GM18909 (cell line): ENCODE measurements at regions not wholly inside any gene's neighbourhood (a gene's known extent, or its start where the extent isn't known, plus 50 kb on each side); places are given as distances from the start of the nearest gene placed in this dataset.

Experiments used
- ATAC-seq: cut with Tn5 transposase; IDR thresholded peaks from one replicate; pipeline ENCODE4 v1.9.1; 2021; ENCODE audit warnings: mild to moderate bottlenecking; ENCODE audit not compliant: unreplicated experiment, poor library complexity

DNA sequence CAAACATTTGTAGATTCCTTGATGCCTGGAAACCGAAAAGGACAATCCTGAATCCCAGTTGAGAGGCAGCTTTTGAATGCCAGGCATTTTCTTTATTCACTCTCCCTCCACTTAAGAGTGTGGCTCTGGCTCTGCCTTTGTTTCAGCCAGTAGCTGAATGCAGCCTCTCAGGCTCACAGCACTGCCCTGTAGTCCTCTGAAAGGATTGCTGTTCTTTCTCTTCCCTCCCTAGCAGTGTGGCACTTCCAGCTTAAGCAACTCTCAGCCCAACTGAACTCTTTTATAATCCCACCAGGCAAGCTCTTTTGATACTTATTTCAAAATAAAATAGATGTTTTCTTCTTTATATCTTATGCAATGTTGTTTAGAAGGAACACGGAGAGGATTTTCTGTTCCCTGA, 415.6 kb downstream of the GJA1 start:
- ATAC-seq, result no peak

DNA sequence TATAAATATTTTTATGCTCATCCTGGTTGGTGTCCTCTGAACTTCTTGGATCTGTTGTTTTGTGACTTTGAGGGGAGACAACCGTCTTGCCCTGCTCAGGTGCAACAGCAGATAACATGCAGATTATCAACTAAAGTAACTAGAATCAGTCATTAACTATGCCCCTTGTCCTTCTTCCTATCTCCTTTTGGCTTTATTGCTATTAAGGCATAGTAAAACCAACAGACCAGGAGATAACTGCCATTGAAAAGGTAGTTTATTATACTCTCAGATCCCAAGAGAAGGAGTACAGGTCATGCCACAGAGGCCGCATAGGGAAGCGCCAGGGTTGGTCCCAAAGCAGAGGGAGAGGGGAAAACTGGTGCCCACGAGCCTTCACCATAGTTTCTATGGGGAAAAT, 418.2 kb downstream of the GJA1 start:
- no peak for ATAC-seq

DNA sequence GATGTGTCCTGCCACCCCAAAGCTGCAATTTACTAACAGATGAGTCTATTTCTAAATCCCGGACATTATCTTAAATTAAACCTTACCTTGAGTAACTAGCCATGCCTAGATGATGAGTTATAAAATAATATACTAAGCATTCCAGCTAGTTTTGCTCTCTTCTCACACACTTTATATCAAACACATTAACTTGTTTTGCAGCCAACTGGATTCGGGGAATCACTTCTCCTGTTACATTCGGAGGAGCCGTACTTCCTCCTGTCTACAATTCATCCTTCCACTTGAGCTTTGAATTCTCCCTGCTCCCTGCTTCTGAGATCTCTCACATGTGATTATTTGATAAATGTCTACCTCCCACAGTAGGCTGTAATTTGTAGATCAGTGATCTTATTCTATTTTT, 420.1 kb downstream of the GJA1 start:
- no peak for ATAC-seq

DNA sequence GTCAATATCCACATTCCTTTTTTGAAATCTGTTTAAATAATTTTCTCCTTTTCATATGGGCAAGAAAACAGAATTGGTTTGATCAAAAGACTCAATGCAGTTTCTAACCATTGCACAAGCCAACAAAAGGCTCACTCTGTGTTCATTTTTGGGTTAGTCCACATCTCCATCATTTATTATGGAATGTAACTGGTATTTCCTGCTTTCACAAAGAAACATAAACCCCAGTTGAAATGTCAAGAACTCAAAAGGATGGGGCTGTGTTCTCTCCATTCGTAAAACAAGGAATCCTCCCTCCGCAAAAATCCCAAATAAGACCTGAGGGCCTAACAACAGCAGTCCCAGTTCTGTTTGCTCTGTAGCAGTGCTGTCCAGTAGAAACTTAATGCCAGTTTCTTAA, 420.9 kb downstream of the GJA1 start:
- no peak for ATAC-seq

DNA sequence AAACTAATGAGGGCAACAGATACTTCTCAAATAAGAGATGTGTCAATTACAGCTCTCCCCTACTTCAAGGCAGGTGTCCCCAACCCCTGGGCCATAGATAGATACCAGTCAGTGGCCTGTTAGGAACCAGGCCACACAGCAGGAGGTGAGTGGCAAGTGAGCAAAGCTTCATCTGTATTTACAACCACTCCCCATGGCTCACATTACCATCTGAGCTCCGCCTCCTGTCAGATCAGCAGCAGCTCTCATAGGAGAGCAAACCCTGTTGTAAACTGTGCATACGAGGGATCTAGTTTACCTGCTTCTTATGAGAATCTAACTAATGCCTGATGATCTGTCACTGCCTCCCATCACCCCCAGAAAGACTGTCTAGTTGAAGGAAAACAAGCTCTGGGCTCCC, 422.1 kb downstream of the GJA1 start:
- no peak for ATAC-seq

DNA sequence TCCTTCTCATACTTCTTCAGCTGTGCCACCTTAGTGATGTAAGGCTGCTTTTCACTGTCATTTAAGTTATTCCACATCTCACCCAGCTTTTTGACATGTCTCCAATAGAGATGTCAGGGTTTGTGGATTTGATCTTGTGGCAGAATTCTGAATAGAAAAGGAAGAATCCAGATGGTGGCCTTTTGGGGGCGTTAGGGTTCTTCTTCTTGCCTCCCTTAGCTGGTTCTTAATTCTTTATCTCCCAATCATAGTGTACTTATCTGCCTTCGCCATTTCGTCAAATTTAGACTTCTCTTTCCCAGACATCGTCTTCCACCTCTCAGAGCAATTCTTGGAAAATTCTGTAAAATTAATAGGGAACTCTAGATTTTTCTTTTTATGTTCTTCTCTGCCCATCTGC, 422.9 kb downstream of the GJA1 start:
- no peak for ATAC-seq

DNA sequence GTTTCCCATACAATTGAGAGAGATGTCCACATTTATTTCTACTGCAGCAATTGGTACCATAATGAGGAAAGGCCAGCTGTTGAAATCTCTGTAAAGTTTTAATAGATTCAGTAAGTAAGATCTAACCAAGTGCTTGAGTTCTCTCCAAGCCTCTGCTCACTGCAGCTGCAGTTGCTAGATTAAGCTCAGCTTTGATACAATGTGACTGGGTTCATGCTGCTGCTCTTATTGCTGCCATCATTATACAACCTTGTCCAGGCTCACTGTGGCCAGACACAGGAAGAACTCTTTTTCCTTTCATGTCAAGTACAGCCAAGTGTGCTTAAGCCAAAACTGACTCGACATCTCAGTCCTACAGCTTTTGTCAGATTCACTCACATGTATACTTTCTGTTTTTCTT, 423.5 kb downstream of the GJA1 start:
- no peak for ATAC-seq

DNA sequence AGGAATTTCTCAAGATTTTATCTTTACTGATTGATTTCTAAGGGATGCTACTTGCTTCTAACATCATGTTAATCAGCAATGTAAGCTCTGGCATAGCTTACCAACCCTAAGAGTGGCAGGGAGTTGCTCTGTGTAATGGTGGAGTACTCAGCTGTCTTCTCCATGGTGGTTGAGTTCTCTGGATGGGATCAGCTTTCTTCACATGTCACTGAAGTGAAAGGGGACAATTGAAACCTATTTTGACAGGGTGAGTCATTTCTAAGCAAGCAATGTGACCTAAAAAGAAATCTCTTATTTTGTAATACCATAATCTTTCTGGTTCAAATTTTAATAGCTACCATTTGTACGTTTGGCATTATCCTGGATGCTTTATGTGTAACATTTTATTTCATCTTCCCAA, 430.4 kb downstream of the GJA1 start:
- ATAC-seq, result no peak

DNA sequence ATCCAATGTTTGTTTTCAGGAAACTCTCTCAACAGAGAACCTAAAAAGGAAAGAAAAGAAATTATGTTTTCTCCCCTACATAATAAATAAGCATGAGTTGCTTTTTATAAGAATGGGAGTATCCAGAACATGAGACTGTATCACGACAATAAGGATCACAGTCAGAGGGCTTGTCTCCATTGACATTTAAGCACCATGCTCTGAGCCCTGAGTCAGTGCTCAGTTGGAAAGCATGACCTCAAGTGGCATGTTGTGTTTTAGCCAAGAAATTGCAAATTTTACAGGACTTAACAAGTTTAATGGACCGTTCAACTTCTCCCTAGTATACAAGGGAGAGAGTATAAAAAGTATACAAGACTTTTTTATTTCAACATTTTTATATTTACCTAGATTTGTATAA, 431.6 kb downstream of the GJA1 start:
- no peak for ATAC-seq

DNA sequence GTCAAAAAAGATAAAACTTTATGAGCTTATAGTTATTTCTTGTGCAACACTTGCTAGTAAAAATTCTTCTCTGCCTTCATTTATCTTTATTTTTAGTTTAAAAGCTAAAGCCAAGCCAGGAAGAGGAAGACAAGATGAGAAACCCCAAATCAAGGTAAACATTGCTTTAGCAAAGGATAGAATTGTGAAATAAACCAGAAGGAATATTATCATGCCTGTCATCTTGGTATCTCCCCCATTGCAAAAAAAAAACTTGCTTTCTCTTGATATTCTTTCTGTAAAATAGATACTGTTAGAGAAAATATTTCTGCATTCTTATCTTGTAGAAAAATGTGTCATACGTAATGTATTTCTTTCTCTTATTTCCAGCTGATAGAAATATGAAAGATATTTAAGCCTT, 432.8 kb downstream of the GJA1 start:
- no peak for ATAC-seq

DNA sequence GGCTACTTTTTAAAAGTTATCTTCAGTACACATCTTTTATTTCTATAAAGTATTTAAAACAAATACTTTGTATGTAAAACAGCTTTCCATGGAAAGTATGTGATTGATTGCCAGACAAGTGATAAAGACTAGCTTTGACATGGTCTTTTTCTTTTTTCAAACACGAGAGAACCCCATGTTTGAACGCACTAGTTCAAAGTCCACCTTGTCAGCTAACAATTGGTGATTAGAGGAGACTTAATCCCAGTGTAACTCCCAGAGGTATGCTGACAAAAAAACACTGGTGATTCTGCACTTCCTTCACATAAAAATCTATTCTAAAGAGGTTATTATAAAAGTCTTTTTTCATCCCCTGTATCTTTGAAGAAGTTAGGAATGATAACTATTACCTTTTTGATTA, 438.1 kb downstream of the GJA1 start:
- ATAC-seq, result no peak

DNA sequence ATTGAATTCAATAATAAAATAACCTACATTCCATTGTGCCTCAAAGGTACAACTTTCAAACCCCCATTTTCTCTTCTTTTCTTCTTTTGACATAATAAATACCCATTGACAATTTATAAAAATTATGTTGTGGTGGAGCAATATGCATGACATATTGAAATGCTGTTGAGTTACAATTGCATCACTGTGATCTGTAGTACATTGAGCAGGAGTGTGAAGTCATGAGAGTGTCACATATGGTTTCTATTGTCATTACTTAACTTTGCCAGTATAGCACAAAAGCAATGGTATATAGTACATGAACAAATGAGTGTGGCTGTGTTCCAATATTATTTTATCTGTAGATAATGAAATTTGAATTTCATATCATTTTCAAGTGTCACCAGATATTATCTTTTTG, 441.3 kb downstream of the GJA1 start:
- ATAC-seq, result no peak

DNA sequence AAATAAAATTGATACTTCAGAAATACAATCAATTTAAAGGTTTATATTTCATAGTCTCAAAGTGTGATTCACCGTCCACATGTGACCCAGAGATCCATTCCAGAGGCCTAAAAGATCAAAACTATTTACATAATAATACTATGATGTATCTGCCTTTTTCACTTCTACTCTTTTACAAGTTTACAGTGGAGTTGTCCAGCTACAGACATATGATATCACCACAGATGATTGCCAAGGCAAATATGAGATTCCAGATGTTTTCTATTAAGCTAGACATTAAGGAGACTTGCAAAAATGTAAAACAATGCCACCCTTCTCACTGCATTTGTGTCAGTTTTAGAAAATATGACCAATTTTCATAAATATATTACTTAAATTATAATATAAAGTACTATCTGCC, 443.7 kb downstream of the GJA1 start:
- ATAC-seq, result no peak

DNA sequence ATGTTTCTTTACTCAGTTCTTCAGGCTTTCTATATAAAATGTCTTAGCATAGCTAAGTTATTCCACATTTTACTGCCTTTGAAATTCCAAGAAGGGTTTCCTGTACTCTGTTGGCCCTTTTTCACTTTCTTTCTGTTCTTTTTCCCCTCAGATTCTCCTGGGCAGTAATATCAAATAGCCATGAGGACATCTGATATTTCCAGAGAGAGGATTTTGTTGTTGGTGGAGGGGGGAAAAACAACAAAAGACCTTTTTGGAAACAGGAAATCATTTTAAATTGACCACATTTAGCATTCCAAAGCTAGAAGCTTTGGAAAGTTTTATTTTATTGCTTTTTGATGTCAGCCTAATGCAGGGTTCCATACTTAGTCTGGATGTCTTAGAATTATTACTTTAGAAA, 445.4 kb downstream of the GJA1 start:
- ATAC-seq, result no peak

DNA sequence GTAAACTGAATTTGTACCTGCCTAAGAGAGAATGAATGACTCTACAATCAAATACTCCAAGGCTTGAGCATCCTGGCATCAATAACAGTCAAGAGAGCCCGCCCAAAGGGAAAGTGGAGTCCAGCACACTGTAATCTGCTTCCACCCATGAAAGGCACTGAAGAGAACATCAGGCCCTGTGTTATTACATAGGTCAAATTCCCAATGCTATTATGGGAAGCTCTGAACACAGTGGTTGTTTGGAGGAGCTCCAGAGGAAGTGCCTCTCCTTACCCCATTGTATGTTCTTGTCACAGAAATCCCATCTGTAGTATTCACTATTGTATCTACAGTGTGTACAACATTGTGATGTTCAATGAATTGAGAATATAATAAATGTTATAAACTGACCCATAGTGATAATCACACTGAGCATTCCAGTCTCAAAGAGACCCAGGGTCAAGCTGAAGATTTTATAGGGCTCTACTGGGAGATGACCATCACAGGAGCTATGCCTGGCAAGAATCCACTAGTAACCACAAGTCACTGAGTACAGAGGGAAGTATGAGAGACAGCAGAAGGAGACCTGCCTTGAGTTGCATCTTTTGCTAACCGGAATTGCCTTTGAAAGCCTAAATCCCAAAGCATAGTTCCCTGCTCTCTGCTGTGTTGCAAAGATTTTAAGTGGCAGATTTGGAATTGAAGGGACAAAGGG, 446.7 kb downstream of the GJA1 start:
- ATAC-seq, result no peak

DNA sequence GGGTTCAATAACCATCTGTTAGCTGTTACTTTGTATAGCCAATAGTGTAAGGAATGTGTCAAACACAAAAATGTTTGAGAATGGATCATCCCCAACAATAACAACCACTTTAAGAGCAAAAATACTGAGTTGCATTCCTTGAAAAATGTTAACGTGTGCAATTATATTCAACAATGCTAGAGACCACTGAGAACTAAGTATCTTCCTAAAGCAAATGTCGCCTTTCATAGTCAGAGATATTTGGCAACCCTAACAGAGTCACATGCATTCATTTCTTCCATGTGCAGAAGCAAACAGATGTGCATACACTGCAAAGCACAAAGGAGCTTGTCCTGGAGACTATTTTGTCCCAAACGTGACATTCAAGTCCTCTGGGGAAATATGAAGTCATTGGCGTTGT, 448.6 kb downstream of the GJA1 start:
- ATAC-seq, result no peak

DNA sequence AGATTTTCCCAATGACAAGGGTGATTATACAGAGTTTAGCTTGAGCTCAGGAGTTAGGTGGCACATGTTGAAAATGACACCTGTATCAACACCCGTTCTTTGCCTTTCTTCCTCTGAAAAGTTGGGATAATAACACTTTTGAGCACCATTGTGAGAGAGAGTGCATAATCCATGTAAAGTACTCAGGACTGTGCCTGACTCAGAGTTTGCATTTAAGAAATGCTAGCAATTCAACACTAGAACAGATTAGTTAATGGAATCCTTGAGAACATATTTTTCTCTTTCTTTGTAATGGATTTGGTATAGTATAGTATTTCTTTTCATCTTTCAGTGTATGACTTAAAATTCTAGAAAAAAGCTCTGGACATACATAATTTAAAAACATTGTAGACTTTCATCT, 449.2 kb downstream of the GJA1 start:
- ATAC-seq, result no peak

DNA sequence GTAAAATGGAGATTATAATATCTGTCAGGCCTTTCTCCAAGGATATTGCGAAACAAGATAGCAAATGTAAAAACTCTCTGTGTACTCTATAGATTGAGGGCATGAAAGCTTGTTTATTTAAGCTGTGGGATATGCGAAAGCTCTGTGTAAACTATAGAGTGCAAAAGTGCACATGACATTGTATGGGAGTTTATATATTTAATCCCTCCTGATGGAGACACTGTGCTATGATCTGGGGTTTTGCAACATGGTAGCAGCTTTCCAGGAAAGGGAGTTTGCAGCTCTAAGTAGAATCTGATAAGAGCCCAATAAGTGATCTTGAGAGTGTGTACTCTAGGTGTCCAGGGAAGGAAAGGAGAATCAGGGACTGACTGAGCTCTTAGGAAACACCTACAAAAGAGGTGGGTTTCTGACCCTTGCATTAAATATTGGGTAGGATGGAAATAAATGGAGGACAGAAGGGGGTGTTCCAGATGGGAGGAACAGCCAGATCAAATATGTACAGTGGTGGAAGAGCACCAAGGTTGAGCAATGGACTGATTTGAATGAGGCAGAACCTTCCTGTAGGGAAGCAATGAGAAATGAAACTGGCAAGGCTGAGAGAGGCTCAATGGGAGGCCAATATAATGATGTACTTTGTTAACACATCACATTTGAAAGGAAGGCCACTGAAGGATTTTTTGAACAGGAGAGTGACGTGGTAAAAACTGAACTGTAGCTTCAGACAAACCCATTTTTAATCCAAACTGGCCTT, 450.1 kb downstream of the GJA1 start:
- ATAC-seq, result no peak

DNA sequence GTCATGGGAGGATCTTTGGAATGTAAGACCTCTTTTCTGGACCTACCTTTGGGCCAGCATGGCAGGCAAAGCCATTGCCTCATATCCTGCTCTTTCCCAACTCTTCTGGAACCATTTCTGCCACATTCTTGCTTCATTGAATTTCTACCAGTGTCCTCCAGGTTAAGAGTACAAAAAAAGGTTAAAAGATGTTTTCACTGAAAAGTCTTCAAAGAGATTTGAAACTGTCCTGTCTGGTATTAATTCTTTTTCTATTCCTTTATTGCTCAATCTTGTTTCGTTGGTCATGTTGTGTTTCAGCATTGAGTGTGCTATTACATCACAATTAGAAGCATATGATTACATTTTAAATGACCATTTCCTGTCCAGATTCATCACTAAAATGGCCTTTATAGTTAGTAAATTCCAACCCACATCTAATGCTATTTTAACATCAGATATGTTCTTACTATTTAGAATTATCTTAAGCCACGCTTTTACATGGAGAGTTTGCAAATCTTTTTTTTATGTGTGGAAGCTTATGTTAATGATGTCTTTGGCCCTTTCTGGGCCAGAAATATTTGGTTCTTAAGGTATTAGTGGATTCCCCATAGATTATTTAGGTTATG, 450.9 kb downstream of the GJA1 start:
- ATAC-seq, result no peak

DNA sequence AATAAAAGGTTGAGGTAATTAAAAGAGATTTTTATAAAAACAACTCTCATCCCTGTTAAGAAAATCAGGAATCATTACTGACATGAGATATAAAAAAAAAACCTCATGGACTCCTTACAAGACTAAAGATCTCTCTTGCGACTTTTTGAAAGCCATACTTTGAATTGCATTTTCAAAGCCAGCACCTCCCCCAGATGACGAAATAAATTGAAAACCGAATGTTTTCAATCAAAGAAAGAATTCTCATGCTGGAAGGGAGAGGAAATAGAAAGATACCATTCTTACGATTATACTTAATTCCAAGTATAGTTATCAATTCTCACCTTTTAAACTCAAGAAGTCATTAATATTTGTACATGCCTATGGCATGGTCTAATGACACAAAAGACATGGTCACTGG, 452.3 kb downstream of the GJA1 start:
- ATAC-seq, result no peak

DNA sequence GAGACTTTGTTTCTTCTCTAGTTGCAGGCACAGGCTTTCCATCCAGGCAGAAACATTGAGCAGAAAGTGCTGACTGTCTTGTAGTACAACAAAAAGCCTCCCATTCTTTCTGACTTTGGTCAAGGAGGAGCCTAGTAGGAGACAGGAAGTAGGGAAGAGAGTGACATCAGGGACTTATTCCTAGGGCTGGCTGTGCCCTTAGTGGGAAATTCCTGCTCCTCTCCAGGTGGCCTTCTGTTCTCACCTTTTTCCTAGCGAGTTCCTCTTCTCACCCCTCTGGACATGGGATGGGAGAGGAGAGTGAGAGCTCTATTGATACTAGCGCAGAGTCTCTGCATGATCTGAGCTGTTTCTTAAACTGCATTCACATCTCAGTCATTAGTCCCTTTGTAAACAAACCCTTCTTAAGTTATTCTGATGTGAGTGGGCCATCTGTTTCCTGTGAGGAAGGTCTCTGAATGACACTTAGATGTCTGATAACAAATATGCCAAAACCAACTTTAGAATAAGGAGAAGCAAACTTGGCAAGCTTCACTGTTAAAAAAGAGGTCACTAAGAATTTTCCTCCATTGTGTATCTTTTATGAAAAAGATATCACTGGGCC, 455.0 kb downstream of the GJA1 start:
- no peak for ATAC-seq
